NCI-H2227 (cell line): ENCODE measurements at regions not wholly inside any gene's neighbourhood (a gene's known extent, or its start where the extent isn't known, plus 50 kb on each side); places are given as distances from the start of the nearest gene placed in this dataset.

Source experiments
- DNase-seq: peaks from one replicate; lab custom pipeline; 2025; ENCODE audit not compliant: unreplicated experiment; lab: John Stamatoyannopoulos, UW

- no peak for DNase-seq
Measured at GRCh38 chr1:24990136-24990535, 60.1 kb upstream of the RUNX3 start.

GRCh38 chr1:24989082-24989481 lies 59.0 kb upstream of the RUNX3 start:
- DNase-seq, result no peak

GRCh38 chr1:24988558-24988912 lies 58.5 kb upstream of the RUNX3 start:
- no peak for DNase-seq

GRCh38 chr1:24987875-24988557 lies 57.9 kb upstream of the RUNX3 start:
- no peak for DNase-seq

- no peak for DNase-seq
Measured at GRCh38 chr1:24987424-24987823, 57.3 kb upstream of the RUNX3 start.

- no peak for DNase-seq
Measured at GRCh38 chr1:24986372-24986965, 56.4 kb upstream of the RUNX3 start.

- DNase-seq, result no peak
Measured at GRCh38 chr1:24985737-24986136, 55.7 kb upstream of the RUNX3 start.

GRCh38 chr1:24984800-24985522 lies 54.9 kb upstream of the RUNX3 start:
- no peak for DNase-seq

GRCh38 chr1:24984300-24984699 lies 54.2 kb upstream of the RUNX3 start:
- DNase-seq, result no peak

- DNase-seq, result no peak
Measured at GRCh38 chr1:24983006-24983680, 53.1 kb upstream of the RUNX3 start.

GRCh38 chr1:24981631-24982005 lies 51.5 kb upstream of the RUNX3 start:
- no peak for DNase-seq

- no peak for DNase-seq
Measured at GRCh38 chr1:24980836-24981630, 51.0 kb upstream of the RUNX3 start.
